CD4-positive, alpha-beta T cell treated with Interleukin-6 at 100 ng/mL for 8 hours (primary cell): ENCODE measurements at regions not wholly inside any gene's neighbourhood (a gene's known extent, or its start where the extent isn't known, plus 50 kb on each side); places are given as distances from the start of the nearest gene placed in this dataset.

ENCODE experiments used
- DNase-seq: peaks from one replicate; pipeline ENCODE4 v3.0.0-alpha.2; 2020; ENCODE audit warnings: mixed read lengths, low spot score

DNA sequence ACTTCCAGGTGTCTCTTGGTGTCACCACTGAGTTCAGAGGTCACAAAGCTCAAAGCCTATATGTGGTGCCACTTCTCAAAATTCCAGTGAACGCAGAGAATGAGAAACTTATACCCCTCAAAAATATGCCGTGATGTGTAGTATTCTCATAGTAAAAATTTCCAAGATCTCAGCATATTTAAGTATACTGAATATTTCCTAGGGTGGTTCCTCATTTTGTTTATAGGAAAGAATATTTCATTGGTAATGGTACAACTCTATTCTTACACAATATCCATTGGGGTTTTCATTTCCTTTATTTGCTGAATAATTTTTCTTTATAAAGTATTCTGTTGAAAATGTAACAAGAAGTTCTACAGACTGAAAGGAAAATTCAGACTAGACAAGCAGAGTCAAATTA is 58.9 kb upstream of the ADO start:
- no peak for DNase-seq

GRCh38 chr10:62746951-62747729 is 57.4 kb upstream of the ADO start:
- no peak for DNase-seq

GRCh38 chr10:62748386-62748785 is 56.1 kb upstream of the ADO start:
- no peak for DNase-seq

DNA sequence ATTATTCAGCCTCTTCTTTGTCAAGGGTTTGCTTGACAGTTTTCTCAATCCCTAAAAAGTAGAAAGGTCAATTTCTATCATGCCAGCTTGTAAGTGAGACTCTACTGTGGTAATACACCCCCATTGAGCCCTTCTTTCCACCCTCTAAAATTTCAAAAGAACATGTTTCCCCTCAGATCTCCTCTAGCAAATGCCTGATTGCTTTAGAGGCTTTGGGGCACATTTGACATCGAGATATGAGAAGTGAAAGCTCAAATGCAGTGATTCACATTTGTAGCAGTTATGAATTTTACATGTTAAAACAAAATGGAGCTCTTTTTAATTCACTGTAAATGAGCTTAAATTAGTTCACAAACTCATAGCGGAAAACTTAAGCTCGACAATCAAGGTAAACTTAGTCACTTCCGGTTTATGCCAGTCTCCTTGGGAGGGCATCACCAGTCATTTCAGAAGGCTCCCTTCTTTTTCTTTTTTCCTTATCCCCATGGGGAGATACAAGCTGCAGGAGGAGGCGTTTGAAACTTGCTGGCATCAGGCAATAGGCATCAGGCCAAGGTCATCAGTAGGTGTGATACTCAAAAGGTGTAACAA is 55.3 kb upstream of the ADO start:
- DNase-seq: no peak
